ENCODE measurements at regions not wholly inside any gene's neighbourhood (a gene's known extent, or its start where the extent isn't known, plus 50 kb on each side); places are given as distances from the start of the nearest gene placed in this dataset.

GRCh38 chr14:83164016-83164415 is 1630.4 kb upstream of the SEL1L start:
- Mint-ChIP-seq H3K4me3 (ENCODE audit: unreplicated experiment) (no peak overlapping the region), H3K4me1 (ENCODE audit: insufficient read depth, unreplicated experiment) (peaks cover 15% of the 10 kb centered on the region), H3K27me3 (ENCODE audit: insufficient read depth, unreplicated experiment) (no peaks in the 10 kb centered on the region), H3K36me3 (ENCODE audit: insufficient read depth, unreplicated experiment) (no peaks in the 10 kb centered on the region), H3K9me3 (ENCODE audit: unreplicated experiment) (no peaks in the 10 kb centered on the region), H3K27ac (ENCODE audit: low read depth, unreplicated experiment) (peak overlapping the region; percentile 35)
- DNase-seq (ENCODE audit: unreplicated experiment) = peak; percentile 73
- CTCF ChIA-PET = no interaction called here
- no TSS peak for BruUV-seq (replicated peaks)
- TF ChIP-seq CTCF (IDR thresholded peaks at IDR 0.05; ENCODE audit: unreplicated experiment) = no peak
- intact Hi-C loops (cut with micrococcal nuclease) = no loop called here
- POLR2A ChIA-PET = interaction anchor here (0.6 to 0.7 kb wide), 2 partner anchors 24 to 1223 kb away, joined by 3 read pairs; no protein-coding TSS in a partner anchor

- Mint-ChIP-seq H3K4me1 (ENCODE audit: insufficient read depth, unreplicated experiment) (peaks cover 15% of the 10 kb centered on the region), H3K27me3 (ENCODE audit: insufficient read depth, unreplicated experiment) (no peaks in the 10 kb centered on the region), H3K4me3 (ENCODE audit: unreplicated experiment) (no peak overlapping the region), H3K9me3 (ENCODE audit: unreplicated experiment) (no peaks in the 10 kb centered on the region), H3K36me3 (ENCODE audit: insufficient read depth, unreplicated experiment) (no peaks in the 10 kb centered on the region), H3K27ac (ENCODE audit: low read depth, unreplicated experiment) (peak overlapping the region; percentile 35)
- ChIA-PET CTCF (no interaction called here), POLR2A (no interaction called here)
- BruUV-seq (replicated peaks) = no TSS peak
- no peak for DNase-seq (ENCODE audit: unreplicated experiment)
- no peak for TF ChIP-seq CTCF (IDR thresholded peaks at IDR 0.05; ENCODE audit: unreplicated experiment)
- intact Hi-C loops (cut with micrococcal nuclease) = no loop called here
Observed at GRCh38 chr14:83164591-83164990, 1630.9 kb upstream of the SEL1L start.

GRCh38 chr14:83170165-83170564 is 1636.5 kb upstream of the SEL1L start:
- ChIA-PET CTCF (interaction anchor here (0.5 kb wide), 1 partner anchor 522 kb away, joined by 3 read pairs; no protein-coding TSS in a partner anchor), POLR2A (interaction anchor here (0.7 kb wide), 1 partner anchor 808 kb away, joined by 3 read pairs; no protein-coding TSS in a partner anchor)
- Mint-ChIP-seq H3K36me3 (ENCODE audit: insufficient read depth, unreplicated experiment) (no peaks in the 10 kb centered on the region), H3K9me3 (ENCODE audit: unreplicated experiment) (peaks cover 15% of the 10 kb centered on the region), H3K4me3 (ENCODE audit: unreplicated experiment) (no peak overlapping the region), H3K27me3 (ENCODE audit: insufficient read depth, unreplicated experiment) (no peaks in the 10 kb centered on the region), H3K27ac (ENCODE audit: low read depth, unreplicated experiment) (no peak overlapping the region), H3K4me1 (ENCODE audit: insufficient read depth, unreplicated experiment) (peaks cover 18% of the 10 kb centered on the region)
- intact Hi-C loops (cut with micrococcal nuclease) = no loop called here
- BruUV-seq (replicated peaks) = no TSS peak
- peak; percentile 55 for DNase-seq (ENCODE audit: unreplicated experiment)
- no peak for TF ChIP-seq CTCF (IDR thresholded peaks at IDR 0.05; ENCODE audit: unreplicated experiment)

- Mint-ChIP-seq H3K36me3 (ENCODE audit: insufficient read depth, unreplicated experiment) (no peaks in the 10 kb centered on the region), H3K9me3 (ENCODE audit: unreplicated experiment) (peaks cover 15% of the 10 kb centered on the region), H3K27me3 (ENCODE audit: insufficient read depth, unreplicated experiment) (no peaks in the 10 kb centered on the region), H3K27ac (ENCODE audit: low read depth, unreplicated experiment) (no peak overlapping the region), H3K4me3 (ENCODE audit: unreplicated experiment) (no peak overlapping the region), H3K4me1 (ENCODE audit: insufficient read depth, unreplicated experiment) (peaks cover 18% of the 10 kb centered on the region)
- ChIA-PET CTCF (no interaction called here), POLR2A (no interaction called here)
- DNase-seq (ENCODE audit: unreplicated experiment) = peak; percentile 61
- no peak for TF ChIP-seq CTCF (IDR thresholded peaks at IDR 0.05; ENCODE audit: unreplicated experiment)
- no TSS peak for BruUV-seq (replicated peaks)
- intact Hi-C loops (cut with micrococcal nuclease) = no loop called here
Observed at GRCh38 chr14:83171761-83172160, 1638.1 kb upstream of the SEL1L start.
